Stimulated activated naive CD8-positive, alpha-beta T cell treated with anti-CD3 and anti-CD28 coated beads, Interleukin-15, Interleukin-2, amounts not matched to agents 100 U/mL and 50 U/mL, for 24 hours (primary cell): ENCODE measurements at regions not wholly inside any gene's neighbourhood (a gene's known extent, or its start where the extent isn't known, plus 50 kb on each side); places are given as distances from the start of the nearest gene placed in this dataset.
"Not testable (repeated sequence)": the region's sequence is repeated elsewhere in the genome, so short reads cannot be mapped to it uniquely, and the experiment has no call there.

ENCODE experiments used
- ATAC-seq: fragments of 150-1000 bp; cut with Tn5 transposase; one replicate; pipeline ENCODE4 v1.10.0; 2021
- DNase-seq: peaks from one replicate; pipeline ENCODE4 v3.0.0; 2021

- DNase-seq (no peak), ATAC-seq (no peak)
These were observed 1093.4 kb upstream of the SLIT2 start for GRCh38 chr4:19158107-19158809.

GRCh38 chr4:19156786-19157185 is 1094.9 kb upstream of the SLIT2 start:
- ATAC-seq (no peak), DNase-seq (no peak)

DNA sequence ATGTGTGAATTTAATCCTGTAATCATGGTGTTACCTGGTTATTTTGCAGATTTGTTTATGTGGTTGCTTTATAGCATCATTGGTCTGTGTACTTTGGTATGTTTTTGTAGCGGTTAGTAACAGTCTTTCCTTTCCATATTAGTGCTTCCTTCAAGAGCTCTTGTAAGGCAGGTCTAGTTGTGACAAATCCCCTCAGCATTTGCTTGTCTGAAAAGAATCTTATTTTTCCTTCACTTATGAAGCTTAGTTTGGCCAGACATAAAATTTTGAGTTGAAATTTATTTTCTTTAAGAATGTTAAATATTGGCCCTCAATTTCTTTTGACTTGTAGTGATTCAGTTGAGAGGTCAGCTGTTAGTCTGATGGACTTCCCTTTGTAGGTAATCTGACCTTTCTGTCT is 1096.1 kb upstream of the SLIT2 start:
- ATAC-seq (no peak), DNase-seq (no peak)

DNA sequence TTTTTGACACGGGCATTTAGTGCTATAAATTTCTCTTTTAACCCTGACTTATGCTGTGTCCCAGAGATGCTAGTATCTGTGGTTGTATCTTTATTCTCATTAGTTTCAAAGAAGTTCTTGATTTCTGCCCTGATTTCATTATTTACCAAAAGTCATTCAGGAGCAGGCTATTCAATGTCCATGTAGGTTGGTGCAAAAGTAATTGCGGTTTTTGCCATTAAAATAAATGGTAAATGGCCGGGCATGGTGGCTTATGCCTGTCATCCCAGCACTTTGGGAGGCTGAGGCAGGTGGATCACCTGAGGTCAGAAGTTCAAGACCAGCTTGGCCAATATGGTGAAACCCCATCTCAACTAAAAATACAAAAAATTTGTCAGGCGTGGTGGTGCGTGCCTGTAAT is 1097.4 kb upstream of the SLIT2 start:
- DNase-seq, ATAC-seq: not testable (repeated sequence)

DNA sequence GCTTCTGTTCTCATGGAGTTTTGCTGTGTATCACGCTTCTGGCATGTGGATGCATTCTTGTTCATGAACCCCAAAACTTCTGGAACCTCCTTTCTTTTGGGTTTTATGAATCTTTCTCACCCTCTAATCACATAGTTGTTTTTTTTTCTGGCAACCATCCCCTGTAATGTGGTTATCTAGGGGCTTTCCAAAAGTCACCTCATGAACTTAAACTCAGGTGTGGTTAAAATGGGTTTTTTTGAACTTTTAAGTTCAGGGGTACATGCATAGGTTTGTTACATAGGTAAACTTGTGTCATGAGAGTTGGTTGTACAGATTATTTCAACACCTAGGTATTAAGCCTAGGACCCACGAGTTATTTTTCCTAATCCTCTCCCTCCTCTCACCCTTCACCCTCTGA is 1099.4 kb upstream of the SLIT2 start:
- ATAC-seq (no peak), DNase-seq (no peak)

DNA sequence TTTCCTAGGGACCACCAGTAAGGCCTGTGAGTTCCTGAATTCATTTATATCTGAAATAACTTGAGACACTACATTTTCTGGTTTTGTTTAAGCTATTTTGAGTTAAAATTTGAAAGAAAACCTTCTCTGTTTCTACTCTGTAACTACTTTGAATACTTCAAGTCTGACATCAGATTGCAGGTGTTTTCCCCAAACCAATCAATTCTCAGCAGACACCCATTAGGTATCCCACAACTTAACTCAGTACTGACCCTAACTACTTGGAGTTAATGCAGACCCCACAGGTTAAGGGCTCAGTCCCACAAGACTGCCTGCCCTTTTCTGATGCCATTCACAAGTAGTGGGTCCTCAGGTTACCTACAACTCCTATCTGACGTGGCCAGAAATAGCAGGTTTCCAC is 1100.0 kb upstream of the SLIT2 start:
- ATAC-seq (no peak), DNase-seq (no peak)

DNA sequence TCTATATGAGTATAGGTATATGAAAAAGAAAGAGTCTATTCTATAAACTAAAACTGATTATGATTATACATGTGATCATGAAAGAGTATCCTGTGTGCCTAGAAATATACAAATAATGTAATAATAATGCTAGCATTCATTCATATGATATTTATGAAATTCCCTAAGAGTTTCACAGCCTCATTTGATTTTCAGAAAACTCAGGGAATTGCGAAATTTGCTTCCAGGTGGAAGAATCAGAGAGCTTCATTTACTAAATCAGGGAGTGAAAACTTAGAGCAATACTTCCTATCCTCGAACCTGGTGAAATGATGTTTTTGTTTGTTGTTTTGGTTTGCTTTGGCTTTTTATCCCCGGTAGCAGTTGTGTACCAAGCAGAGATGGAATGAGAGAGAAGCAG is 1105.7 kb upstream of the SLIT2 start:
- DNase-seq (no peak), ATAC-seq (no peak)

DNA sequence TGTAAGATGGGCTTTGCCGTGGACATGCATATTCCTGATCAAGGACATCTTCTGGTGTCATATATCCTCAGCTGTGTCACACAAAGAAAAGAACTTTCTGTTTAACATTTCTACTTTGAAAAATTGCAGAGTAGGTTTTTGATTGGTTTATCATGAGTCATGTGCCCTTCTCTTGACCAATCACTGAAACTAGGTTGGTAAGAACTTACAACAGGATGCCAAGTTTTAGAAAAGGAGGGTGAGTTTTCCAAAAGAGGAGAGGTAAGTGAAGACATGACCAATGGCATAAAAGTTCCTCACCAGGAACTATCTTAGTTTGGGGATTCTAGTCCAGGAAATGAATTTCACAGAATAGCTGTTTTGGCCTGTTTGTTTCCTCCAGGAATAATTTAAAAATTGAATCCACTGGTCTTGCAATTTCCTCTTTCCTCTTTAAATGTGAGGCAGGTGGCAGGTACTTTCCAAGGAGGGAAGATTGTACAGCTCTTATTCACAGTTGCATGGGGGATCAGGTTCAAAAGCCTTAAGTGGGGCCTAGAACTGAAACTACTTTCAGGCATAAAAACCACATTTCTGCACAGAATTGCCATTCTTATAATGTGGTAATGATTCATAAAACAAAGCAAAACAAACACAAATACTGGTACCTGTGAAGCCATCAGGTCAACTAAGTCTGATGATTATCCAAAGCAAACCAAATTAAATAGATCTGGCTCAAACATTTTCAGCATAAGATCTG is 1114.5 kb upstream of the LCORL start:
- DNase-seq (no peak), ATAC-seq (no peak)

- DNase-seq: no peak
These were observed 1113.1 kb upstream of the LCORL start for GRCh38 chr4:19134685-19135084.

DNA sequence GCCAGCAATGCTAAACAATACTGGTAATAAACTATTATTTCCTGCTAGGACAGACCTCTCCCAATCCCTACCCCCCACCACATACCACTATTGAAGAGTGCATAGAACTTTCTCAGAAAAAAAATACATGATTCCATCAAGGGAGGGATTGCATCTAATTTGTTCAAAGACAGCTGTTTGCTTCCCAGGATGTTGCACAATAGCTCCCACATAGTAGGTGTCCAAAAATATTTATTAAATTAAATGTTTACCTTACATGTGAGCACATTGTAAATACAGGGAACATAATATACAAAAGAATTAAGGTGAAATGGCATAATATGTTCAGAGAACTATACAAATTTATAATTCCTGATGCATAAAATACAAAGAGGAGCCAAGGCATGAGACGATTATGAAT is 1111.8 kb upstream of the LCORL start:
- DNase-seq (no peak), ATAC-seq (no peak)

More at GRCh38 chr4:19134685-19135084, 1113.1 kb upstream of the LCORL start:
- ATAC-seq: no peak

GRCh38 chr4:19130866-19131265 is 1109.3 kb upstream of the LCORL start:
- no peak for ATAC-seq
- DNase-seq: no peak

DNA sequence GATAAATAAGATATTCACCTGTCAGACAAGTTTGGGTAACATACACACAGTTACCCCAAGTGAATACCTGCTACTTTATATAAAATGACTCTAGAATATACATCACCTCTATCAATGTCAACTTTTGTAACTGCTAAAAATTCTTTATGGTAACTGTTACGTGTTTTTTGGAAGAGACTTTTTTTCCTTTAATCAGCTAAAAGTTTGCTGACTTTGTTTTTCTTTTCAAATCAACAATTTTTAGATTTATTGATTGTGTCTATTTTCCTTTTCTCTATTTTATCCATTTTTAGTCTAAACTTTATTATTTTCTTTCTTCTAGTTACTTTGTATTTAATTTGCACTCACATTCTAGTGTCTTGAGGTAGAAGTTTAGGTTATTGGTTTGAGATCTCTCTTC is 1106.6 kb upstream of the LCORL start:
- DNase-seq (no peak), ATAC-seq (no peak)

GRCh38 chr4:19126903-19127302 is 1105.3 kb upstream of the LCORL start:
- ATAC-seq: no peak
- DNase-seq: no peak

DNA sequence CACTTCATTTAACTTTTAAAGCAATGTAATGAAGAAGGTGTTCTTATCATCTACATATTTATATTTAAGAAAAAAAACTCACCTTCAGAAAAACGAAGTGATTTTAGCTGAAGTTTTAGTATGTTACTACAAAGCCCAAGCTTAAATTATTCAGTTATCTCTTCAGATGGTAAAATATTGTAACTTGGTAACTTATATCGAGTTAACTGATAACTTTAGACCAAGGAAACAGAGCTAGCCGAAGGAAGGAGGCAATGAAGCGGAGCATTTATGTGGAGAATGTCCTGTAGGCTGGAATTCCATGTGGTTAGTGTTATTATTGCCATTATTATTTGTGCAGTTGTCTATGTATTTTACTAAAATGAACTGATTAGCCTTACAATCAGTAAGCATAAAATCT is 1102.1 kb upstream of the LCORL start:
- DNase-seq: no peak
- ATAC-seq: no peak

DNA sequence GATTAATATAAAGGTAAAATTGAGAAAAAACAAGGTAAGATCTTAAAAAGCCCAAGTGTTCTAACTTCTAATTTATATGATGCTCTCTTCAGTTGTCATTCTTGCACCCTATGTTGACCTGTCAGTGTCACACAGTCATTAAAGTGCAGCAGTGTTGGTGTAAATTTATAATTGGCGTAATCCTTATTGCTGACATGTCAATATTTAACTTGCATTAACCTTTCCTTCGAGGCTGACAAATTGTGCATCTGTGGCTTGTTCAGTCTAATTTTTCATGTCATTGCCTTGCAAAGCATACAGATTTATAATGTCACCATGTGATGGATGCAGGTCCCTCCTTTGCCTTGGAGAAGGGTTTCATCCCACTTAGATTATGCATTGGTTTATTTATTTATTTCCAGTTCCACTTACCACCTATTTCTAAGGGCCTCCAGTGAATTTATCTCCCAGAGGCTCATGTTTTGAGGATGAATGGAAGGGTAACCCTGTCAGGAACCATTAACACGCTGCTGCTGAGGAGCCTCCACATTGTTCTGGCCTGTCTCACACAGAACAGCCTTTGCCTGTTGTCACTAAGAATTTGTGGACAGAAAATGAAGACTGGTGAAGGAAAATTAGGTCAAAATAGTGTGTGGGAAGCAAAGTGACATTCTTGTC is 1098.5 kb upstream of the LCORL start:
- no peak for ATAC-seq

DNA sequence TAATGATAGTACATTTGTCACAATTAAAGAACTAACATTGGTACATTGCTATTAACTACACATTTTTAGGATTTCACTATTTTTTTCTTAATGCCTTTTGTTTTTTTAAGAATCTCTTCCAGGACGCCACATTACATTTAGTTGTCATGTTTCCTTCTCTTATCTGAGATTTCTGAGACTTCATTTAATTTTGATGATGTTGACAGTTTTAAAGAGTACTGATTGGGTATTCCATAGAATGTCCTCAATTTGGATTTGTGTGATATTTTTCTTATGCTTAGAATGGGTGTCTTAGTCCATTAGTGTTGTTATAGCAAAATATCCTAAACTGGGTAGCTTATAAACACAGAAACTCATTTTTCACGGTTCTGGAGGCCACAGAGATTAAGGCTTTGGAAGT is 1095.5 kb upstream of the LCORL start:
- DNase-seq (no peak), ATAC-seq (no peak)

More for the DNA sequence above, 1098.5 kb upstream of the LCORL start:
- no peak for DNase-seq

GRCh38 chr4:19104176-19104575 is 1082.6 kb upstream of the LCORL start:
- no peak for DNase-seq
- ATAC-seq: no peak

DNA sequence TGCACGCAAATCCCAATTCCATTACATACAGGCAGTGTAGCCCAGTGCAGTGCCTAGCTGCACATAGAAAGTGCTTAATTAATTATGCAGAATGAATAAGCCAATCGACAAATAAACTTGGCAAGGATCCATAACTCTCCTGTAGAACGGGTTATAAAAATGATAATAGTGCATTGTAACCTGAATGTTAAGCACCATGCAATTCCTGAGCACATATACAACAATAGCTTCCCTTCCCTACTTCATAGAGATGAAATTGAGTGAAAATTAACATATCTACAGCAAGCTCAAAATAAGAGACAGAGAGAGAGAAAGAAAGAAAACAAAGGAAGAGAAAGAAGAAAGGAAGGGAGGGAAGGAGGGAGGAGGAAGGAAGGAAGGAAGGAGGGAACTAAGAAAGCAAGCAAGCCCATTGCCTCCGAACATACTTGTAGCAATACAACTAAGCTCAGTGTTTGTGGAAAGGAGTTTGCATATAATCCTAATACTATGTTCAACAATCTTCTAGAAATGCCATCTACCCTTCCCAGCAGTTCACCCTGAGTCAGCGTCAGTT is 1074.0 kb upstream of the LCORL start:
- DNase-seq: no peak

DNA sequence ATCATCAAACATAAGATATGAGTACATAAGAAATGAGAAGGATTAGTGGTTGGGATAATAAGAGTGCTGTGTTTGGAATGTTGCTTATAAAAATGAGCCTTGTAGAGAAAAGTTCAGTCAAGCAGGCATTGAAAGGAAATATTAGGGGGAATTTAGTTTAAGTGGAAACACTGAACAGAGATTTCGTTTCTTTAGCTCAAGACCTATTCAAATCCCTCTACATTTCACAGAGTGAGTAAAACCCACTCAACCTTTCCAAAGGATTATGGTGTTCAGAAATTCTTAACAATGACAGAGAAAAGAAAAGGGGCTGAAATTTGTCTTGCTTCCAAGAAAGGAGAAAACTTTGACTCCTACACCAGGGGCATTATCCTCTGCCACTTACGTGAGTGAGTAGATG is 1072.4 kb upstream of the LCORL start:
- no peak for DNase-seq
- ATAC-seq: no peak

More for the DNA sequence above, 1074.0 kb upstream of the LCORL start:
- ATAC-seq: no peak

- DNase-seq: no peak
- no peak for ATAC-seq
These were observed 1071.2 kb upstream of the LCORL start for GRCh38 chr4:19092797-19093196.

DNA sequence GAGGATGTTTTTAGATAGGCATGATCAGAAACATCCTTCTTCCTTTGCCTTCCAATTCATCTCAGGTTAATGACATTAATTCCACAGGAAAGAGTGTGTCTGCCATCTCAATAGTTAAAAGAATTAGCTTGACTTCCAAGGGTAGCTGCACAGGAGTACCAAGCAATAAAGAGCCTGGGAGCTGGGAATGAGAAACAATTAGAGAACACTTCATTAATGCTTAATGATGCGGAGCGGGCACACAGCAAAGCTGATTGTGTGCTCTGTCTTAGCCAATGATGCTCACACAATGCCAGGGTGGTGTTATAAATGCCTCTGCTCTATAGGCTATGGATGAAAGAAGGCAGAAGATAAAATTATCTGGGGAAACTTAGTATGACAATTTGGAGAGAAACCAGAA is 1052.5 kb upstream of the LCORL start:
- ATAC-seq (no peak), DNase-seq (no peak)

DNA sequence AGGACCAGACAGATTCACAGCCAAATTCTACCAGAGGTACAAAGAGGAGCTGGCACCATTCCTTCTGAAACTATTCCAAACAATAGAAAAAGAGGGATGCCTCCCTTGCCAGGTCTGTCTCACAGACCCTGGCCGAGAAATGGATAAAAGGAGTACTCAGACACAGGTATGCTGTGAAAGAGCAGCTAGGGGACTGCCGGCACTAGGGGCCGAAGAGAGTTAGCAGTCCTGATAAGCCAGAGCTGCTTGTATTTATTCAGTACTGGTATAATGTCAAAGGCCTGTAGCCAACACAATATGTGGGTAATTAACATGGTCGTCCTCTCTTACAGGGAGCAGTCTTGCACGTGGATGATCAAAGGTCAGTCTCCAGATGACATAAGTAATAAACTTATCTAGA is 1042.1 kb upstream of the LCORL start:
- ATAC-seq (no peak), DNase-seq (no peak)

DNA sequence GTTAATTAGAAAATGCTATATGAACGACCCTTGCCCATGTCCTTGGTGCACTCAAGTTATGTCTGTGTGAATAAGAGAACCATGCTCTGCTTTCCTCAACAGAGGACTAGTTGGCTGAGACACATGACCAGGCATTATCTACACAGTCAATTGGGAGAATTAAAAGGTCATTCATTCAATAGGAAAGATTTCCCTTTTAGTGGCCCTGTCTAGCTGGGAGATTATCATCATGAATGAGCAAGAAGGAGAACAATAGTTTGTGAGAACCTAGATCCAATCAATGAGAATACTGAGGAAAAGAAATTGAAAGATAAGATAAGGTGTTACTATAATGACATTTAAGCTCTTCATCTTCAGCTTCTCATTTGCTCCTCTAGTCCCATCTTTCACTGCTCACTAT is 1033.4 kb upstream of the LCORL start:
- no peak for ATAC-seq
- DNase-seq: no peak
